ENCODE measurements at regions not wholly inside any gene's neighbourhood (a gene's known extent, or its start where the extent isn't known, plus 50 kb on each side); places are given as distances from the start of the nearest gene placed in this dataset.

- DNase-seq (ENCODE audit: extremely low read depth, low read depth, low spot score): no peak
Observed at GRCh38 chr10:78712147-78712546, 356.6 kb upstream of the ZMIZ1 start.

- no peak for DNase-seq (ENCODE audit: extremely low read depth, low read depth, low spot score)
Observed at GRCh38 chr10:78713659-78714058, 355.1 kb upstream of the ZMIZ1 start.

GRCh38 chr10:78714225-78714624, 354.5 kb upstream of the ZMIZ1 start:
- DNase-seq (ENCODE audit: extremely low read depth, low read depth, low spot score): no peak

GRCh38 chr10:78715435-78715834, 353.3 kb upstream of the ZMIZ1 start:
- DNase-seq (ENCODE audit: extremely low read depth, low read depth, low spot score): no peak

- DNase-seq (ENCODE audit: extremely low read depth, low read depth, low spot score): no peak
Observed at GRCh38 chr10:78716043-78716660, 352.6 kb upstream of the ZMIZ1 start.

- DNase-seq (ENCODE audit: extremely low read depth, low read depth, low spot score): no peak
Observed at GRCh38 chr10:78717200-78717599, 351.6 kb upstream of the ZMIZ1 start.

GRCh38 chr10:78718032-78718572, 350.7 kb upstream of the ZMIZ1 start:
- DNase-seq (ENCODE audit: extremely low read depth, low read depth, low spot score): no peak

GRCh38 chr10:78719276-78719675, 349.5 kb upstream of the ZMIZ1 start:
- no peak for DNase-seq (ENCODE audit: extremely low read depth, low read depth, low spot score)

GRCh38 chr10:78720091-78720490, 348.7 kb upstream of the ZMIZ1 start:
- DNase-seq (ENCODE audit: extremely low read depth, low read depth, low spot score): no peak

- no peak for DNase-seq (ENCODE audit: extremely low read depth, low read depth, low spot score)
Observed at GRCh38 chr10:78721231-78721630, 347.5 kb upstream of the ZMIZ1 start.

- no peak for DNase-seq (ENCODE audit: extremely low read depth, low read depth, low spot score)
Observed at GRCh38 chr10:78724846-78725245, 343.9 kb upstream of the ZMIZ1 start.

GRCh38 chr10:78726171-78726570, 342.6 kb upstream of the ZMIZ1 start:
- no peak for DNase-seq (ENCODE audit: extremely low read depth, low read depth, low spot score)

- no peak for DNase-seq (ENCODE audit: extremely low read depth, low read depth, low spot score)
Observed at GRCh38 chr10:78727251-78727650, 341.5 kb upstream of the ZMIZ1 start.

GRCh38 chr10:78727728-78728127, 341.0 kb upstream of the ZMIZ1 start:
- no peak for DNase-seq (ENCODE audit: extremely low read depth, low read depth, low spot score)

- no peak for DNase-seq (ENCODE audit: extremely low read depth, low read depth, low spot score)
Observed at GRCh38 chr10:78728176-78728575, 340.6 kb upstream of the ZMIZ1 start.

- DNase-seq (ENCODE audit: extremely low read depth, low read depth, low spot score): no peak
Observed at GRCh38 chr10:78729366-78729765, 339.4 kb upstream of the ZMIZ1 start.

GRCh38 chr10:78729800-78730199, 339.0 kb upstream of the ZMIZ1 start:
- DNase-seq (ENCODE audit: extremely low read depth, low read depth, low spot score): no peak

GRCh38 chr10:78730754-78731153, 338.0 kb upstream of the ZMIZ1 start:
- DNase-seq (ENCODE audit: extremely low read depth, low read depth, low spot score): no peak

- DNase-seq (ENCODE audit: extremely low read depth, low read depth, low spot score): no peak
Observed at GRCh38 chr10:78731675-78732074, 337.1 kb upstream of the ZMIZ1 start.

GRCh38 chr10:78732381-78732780, 336.4 kb upstream of the ZMIZ1 start:
- DNase-seq (ENCODE audit: extremely low read depth, low read depth, low spot score): no peak

GRCh38 chr10:78736926-78737630, 331.7 kb upstream of the ZMIZ1 start:
- no peak for DNase-seq (ENCODE audit: extremely low read depth, low read depth, low spot score)
